GM10248 (cell line): ENCODE measurements at regions not wholly inside any gene's neighbourhood (a gene's known extent, or its start where the extent isn't known, plus 50 kb on each side); places are given as distances from the start of the nearest gene placed in this dataset.

Source experiments
- CTCF ChIA-PET: fragments of 300-600 bp; sonication (Branson Sonifier 250); formaldehyde crosslinking; extraction: SDS; loops from one replicate; lab custom pipeline; 2021; ENCODE audit warnings: antibody characterized with exemption; lab: Yijun Ruan, JAX
- POLR2A ChIA-PET: fragments of 350-650 bp; sonication (Branson Sonifier 250); formaldehyde crosslinking; extraction: SDS; loops from one replicate; lab custom pipeline; 2020; ENCODE audit warnings: antibody characterized with exemption; lab: Yijun Ruan, JAX
- DNase-seq: peaks from one replicate; pipeline ENCODE4 v3.0.0; 2012; ENCODE audit errors: extremely low spot score
- TF ChIP-seq, protein P1 (sequence below): IDR thresholded peaks from 2 replicates; pipeline ENCODE4 v1.5.1; 2012; ENCODE audit warnings: mild to moderate bottlenecking, low read depth; ENCODE audit errors: extremely low read depth, missing control alignments, control extremely low read depth

DNA sequence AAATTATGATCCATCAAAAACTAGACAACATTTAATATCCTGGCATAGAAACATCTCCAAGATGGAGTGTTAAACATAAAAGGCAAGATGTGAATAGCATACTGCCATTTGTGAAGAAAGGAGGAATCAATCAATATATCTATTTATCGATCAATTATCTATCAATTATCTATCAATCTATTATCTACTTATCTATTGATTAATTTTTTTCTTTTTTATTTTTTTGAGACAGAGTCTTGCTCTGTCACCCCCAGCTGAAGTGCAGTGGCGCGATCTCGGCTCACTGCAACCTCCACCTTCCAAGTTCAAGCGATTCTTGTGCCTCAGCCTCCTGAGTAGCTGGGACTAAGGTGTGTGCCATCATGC is 117.0 kb upstream of the RFLNA start:
- TF ChIP-seq, protein P1, sequence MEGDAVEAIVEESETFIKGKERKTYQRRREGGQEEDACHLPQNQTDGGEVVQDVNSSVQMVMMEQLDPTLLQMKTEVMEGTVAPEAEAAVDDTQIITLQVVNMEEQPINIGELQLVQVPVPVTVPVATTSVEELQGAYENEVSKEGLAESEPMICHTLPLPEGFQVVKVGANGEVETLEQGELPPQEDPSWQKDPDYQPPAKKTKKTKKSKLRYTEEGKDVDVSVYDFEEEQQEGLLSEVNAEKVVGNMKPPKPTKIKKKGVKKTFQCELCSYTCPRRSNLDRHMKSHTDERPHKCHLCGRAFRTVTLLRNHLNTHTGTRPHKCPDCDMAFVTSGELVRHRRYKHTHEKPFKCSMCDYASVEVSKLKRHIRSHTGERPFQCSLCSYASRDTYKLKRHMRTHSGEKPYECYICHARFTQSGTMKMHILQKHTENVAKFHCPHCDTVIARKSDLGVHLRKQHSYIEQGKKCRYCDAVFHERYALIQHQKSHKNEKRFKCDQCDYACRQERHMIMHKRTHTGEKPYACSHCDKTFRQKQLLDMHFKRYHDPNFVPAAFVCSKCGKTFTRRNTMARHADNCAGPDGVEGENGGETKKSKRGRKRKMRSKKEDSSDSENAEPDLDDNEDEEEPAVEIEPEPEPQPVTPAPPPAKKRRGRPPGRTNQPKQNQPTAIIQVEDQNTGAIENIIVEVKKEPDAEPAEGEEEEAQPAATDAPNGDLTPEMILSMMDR: no peak
- CTCF ChIA-PET: no interaction called here
- POLR2A ChIA-PET: no interaction called here
- DNase-seq: no peak

- TF ChIP-seq, protein P1: no peak
- no peak for DNase-seq
- POLR2A ChIA-PET: no interaction called here
- CTCF ChIA-PET: no interaction called here
Measured at GRCh38 chr12:124179936-124180607, 114.8 kb upstream of the RFLNA start.

DNA sequence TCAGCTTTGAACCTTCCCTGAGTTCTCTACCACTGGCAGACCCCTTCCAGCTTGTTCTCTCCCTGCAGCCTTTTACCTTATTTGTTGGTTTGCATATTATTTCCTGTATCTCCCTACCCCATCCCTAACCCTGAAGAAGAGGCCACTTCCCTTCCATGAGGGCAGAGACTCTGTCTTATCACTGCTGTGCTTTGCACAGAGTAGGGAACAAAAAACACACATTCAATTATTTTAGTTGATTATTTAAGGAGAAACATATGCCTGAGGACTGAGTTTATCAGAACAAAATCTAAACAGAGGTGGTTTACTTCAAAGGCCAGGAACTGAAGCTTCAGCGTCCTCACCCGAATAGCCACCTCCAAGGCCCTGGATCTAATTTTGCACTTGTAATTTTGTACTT is 111.7 kb upstream of the RFLNA start:
- POLR2A ChIA-PET: no interaction called here
- CTCF ChIA-PET: no interaction called here
- DNase-seq: no peak
- TF ChIP-seq, protein P1: no peak

GRCh38 chr12:124184456-124184855 is 110.4 kb upstream of the RFLNA start:
- TF ChIP-seq, protein P1: no peak
- DNase-seq: no peak
- POLR2A ChIA-PET: no interaction called here
- CTCF ChIA-PET: interaction anchor here (1.0 kb wide), 1 partner anchor 10 kb away, joined by 3 read pairs; no protein-coding TSS in a partner anchor

DNA sequence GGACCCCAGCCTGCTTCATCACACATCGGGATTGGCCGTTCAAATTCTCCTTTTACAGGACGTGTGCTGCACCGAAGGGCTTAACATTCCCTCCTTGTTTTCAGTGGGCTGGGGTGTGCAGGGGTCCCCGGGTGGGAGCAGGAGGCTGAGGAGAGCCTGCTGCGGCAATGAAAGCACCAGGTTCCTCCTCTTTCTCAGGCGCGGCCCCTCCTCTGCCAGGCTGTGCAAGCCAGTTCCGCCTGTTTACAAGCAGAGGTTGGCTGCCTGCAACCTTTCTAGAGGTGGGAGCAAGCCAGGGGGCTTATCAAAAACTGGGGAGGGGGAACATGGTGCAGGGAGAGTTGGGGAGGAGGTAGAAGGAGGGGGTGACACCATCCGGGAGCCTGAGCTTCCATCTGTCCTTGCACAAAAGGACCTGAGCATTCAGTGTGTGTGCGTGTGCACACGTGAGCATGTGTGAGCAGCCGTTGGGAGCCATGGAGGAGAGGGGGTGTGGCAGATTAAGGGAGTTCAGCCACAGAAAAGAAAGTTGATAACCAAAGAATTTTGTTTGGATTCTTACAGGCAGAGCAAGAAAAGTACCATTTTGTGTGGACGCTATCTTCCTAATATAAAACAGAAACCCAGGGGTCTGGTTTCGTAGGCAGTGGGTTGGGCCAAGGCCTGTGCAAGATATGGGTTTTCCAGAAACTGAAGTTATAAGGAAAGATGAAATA is 108.8 kb upstream of the RFLNA start:
- DNase-seq: no peak
- TF ChIP-seq, protein P1: no peak
- ChIA-PET POLR2A (no interaction called here), CTCF (no interaction called here)

GRCh38 chr12:124188084-124188483 is 106.8 kb upstream of the RFLNA start:
- CTCF ChIA-PET: no interaction called here
- DNase-seq: no peak
- TF ChIP-seq, protein P1: no peak
- POLR2A ChIA-PET: no interaction called here
